RKO (cell line): ENCODE measurements at regions not wholly inside any gene's neighbourhood (a gene's known extent, or its start where the extent isn't known, plus 50 kb on each side); places are given as distances from the start of the nearest gene placed in this dataset.

Experiments
- DNase-seq: peaks from one replicate; pipeline ENCODE4 v3.0.0-alpha.2; 2016; ENCODE audit warnings: low spot score

DNA sequence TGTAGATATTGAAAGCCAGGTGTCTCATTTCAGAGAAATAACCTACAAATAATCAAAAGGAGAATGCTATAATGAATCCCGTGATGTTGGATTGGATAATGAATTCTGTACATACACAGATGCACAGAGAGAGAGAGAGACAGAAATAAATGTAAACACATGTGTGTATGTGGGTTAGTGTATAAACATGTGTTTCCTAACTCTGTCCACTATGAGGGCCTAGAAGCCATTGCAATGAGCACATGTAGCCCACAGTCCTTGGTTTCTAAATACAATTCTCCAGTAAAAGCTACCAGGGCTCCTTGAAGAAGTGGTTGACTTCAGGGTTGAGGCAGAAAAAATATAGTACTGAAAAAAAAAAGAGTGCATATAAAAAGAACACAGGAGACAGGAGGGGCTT lies 109.5 kb downstream of the INHBB start:
- DNase-seq: no peak

DNA sequence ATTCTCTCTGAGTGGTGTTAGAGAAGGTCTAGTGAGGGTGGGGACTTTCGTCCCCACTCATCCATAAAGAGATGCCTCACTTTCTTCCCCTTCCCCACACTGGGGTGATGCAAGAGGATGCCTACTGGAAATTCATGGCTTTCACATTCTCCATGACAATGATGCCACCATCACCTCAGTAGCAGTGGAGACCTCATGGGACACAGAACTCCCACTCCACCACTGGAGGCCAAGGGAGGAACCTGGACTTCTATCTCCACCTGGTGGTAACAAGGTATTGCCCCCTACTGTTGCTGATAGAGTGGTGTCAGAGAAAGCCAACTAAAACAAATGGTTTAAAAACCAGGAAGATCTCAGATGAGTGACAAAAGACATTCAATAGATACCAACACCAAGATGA lies 110.9 kb downstream of the INHBB start:
- no peak for DNase-seq

DNA sequence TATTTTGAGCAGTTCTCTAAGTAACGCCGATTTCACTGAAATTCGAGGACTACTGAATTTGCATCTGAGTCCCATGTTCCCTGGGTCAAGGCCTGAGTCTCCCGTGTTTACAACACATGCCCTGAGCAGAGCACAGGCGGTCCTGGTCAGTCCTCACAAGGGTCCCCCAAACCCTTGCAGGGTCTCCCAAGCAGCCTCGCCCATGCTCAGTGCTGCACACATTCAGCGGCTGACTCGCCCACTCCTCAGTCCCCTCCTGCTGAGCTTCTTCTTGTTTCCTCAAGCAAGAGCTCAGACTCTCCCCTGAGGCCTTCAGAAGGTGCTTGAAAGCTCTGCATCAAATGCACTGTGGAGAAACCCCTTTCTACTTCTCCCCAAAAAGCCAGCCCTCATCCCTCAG lies 114.6 kb downstream of the INHBB start:
- DNase-seq: no peak

DNA sequence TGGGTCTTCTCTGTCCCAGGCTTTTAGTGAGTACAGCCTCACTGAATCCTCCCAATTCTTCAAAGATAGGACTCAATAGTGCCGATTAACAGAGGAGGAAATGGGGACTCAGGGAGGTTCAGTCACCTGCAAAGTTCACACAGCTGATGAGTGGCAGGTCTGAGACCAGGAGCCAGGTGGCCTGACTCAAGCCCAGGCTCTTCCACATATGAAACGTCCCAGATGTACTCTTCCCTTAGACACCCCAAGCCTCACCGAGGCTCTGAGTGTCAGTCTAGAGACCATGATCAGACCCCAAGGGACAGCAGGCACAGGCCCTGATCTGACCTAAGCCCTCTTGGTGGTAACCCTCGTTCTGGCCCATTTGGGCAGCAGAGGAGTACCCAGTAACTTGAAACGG lies 115.2 kb downstream of the INHBB start:
- DNase-seq: no peak

DNA sequence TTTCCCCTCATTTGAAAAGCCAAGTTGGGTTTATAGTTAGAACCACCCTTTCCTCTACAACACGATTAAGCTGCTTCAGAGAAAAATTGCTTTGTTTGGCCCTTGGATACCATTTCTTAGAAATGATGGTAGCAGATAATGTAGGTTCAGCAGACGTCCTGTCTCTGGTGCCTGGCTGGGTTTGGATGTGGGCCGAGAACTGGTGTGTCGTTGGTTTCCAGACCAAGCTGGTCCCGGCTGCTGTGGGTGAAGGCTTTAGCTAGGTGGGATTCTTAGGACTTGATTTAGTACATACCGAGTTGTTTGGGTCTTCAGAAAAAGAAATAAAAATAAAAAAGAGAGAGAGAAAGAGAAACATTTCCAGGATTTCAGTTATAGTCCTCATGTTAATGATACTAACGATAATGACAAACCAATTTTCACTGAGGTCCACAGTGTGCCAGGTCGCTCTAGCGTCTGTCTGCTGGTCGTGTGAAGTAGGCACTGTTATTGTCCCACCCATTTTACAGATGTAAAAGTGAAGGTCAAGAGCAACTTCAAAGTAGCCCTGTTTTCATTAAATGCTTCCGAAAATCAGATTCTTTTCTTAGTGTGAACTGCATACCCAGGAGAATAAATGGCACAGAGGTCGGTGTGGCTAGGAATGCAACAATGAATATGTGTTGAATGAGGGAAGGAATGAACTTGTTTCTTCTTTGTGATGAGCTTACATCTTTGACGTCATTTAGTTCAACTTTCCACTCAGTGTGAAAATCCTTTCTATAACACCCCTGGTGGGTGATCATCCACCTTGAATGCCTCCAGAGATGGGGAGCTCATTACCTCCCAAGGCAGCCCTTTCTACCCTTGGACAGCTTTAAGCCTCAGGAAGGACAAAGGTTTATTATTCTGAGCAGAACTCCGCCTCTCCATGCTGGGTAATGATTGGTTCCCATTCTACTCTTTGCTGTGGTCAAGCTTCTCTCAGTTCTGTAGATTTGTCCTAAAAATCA lies 115.9 kb downstream of the INHBB start:
- DNase-seq: no peak

DNA sequence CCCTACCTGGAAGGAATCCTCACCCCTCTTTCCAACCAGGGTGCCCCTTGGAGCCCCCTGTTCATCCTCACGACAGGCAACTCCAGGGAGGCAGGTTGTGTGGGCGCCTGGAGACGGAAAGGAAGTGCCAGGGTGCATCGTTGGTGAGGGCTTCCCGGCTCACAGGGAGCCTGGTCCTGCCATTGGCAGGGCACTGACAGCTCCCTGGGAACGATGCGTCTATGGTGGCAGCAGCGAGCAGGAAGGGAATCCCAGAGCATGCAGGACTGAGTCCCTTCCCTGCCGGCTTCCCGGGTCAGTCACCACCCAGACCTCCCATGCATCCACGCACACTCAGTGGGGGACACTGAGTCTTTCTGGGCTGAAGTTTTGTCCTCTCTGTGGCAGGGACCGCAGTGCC lies 117.6 kb downstream of the INHBB start:
- DNase-seq: no peak

DNA sequence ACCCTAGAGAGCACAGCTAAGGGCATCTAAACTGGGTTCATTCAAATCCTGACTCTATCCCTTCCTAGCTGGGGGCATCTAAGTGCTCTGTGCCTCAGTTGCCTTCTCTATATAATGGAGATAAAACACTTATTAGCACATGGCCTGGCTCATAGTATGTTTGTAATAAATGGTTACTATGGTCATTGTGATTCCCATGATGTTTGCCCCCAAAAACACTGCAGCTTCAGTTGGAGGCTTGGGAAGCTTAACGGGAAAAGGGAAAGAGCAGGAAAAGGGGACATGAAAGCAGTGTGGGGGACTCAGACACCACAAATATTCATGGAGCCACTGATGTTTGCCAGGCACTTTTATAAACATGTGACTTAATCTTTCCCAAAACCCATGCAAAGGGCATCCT lies 118.1 kb downstream of the INHBB start:
- no peak for DNase-seq

DNA sequence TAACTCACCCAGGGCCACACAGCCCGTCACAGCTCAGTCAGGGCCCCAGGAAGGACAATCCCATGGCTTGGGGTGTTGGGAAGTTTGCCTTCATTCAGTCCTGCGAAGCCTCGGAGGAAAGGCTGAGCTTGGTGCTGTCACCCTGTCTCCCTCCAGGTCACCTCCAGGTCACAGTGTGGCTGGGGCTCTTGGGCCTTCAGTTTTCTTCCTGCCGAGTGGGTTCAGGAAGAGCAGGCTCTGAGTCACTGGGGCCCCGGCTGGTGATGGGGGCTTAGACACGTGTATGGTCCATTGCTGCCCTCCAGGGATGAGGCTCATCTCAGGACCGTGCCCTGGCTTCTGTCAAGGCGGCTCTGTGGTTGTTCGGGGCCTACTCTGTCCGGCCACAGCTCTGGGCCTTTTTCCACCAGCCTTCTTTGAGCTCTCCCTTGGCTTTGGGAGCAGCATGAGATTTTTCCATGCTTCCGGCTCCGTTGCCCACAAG lies 118.6 kb downstream of the INHBB start:
- no peak for DNase-seq

DNA sequence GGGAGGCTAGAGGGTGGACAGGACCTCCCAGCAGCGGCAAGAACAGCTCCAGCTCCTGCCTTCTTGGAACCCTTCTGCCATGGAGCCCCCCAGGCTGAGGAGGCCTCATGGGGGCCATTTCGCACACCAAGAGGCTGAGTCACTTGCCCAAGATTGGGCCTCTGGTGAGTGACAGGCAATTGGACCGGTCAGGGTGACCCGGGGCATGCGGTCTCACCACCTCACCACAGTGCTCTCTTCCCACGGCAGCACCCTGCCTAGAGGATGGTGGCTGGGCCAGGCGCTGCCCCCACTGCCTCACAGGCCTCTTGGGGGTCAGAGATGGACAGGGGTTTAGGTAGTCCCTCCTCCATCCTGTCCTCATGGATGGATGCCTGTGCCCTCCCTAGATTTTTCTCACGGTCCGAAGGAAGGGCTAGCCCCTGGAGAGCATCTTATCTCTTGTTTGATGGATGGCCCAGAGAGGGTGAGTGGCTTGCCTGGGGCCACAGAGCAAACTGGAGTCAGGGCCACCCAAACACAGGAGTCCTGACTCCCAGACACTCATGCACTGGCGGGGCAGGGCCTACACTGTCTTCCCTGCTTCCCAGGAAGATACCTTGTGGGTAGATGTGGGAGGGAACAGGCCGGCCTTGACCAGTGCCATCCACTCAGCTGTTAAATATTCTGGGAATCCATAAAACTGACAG lies 119.2 kb downstream of the INHBB start:
- no peak for DNase-seq

DNA sequence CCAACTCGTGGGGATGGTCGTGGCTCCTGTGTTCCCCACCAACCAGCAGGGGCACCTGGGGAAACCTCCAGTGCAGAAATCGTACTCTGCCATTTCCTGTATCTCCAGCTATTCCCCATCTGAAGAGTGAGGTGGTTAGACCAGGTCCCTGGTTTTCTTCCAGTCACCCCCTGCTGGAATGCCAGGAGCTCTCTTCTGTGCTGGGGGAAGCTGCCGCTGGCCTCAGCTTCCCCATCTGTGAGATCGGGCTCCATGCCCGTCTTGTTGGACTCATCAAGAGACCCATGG lies 119.7 kb downstream of the INHBB start:
- DNase-seq: no peak

DNA sequence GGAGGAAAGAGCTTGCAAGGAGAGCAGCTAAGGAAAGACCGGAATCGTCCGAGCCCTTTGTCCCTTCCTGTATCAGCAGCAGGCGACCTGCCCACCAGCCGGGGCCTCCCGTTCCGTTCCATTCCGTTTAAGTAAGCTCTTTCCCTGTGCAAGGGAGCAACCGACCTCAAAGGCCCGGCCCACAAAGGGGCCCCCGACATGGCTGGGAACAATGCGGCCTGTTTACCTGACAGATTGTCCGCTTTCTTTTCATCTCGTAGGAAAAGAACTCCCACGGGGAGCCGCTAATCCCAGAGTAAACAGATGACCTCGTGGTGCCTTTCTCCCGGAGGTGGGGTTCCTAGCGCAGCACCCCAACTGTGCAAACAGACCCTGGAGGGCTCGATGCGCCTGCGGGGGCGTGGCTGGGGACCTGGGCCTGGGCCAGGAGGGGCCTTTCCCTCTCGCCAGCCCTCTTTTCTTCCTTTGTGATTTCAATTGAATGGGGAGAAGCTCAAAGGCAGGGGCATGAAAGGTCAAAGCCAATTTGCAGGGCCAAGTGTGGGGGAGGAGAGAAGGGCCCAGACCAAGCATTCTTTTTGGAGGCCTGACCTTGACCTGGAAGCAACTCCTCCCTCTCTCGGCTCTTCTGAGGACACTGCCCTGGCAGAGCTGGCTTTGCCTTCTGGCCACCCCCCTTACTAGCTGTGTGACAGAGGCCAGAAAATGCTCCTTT lies 120.2 kb downstream of the INHBB start:
- no peak for DNase-seq

DNA sequence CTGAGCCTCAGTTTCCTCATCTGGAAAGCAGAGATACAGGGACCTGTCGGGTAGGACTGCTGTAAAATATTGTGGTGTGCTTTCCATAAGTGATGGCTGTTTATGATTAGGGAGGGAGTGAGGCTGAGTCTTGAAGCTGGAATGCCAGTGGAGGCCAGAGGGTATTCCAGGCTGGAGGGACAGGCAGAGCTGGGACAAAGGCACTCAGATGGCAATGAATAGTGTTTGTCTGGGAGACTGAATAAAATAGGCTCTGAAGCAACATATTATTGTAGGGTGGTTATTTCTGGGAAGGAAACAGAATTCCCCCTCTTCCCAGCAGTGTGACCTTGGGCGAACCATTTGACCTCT lies 120.7 kb downstream of the INHBB start:
- no peak for DNase-seq

DNA sequence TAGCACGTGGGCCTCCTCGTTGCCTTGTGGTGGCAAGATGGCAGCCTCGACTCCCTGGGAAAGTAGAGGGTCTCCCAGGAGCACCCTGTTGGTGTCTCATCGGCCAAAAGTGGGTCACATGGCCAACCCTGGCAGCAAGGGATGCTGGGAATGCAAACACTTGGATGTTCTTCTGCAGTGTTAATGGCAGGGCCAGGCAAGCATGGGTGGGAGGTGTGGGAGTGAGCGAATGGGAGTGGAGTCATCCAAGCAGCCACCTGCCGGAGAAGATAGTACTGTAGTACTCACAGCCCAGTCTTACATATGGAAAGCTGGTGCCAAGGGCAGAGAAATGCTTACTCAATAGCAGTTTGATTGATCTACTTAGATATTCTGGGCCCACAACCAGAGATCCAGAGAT lies 122.2 kb downstream of the INHBB start:
- no peak for DNase-seq

DNA sequence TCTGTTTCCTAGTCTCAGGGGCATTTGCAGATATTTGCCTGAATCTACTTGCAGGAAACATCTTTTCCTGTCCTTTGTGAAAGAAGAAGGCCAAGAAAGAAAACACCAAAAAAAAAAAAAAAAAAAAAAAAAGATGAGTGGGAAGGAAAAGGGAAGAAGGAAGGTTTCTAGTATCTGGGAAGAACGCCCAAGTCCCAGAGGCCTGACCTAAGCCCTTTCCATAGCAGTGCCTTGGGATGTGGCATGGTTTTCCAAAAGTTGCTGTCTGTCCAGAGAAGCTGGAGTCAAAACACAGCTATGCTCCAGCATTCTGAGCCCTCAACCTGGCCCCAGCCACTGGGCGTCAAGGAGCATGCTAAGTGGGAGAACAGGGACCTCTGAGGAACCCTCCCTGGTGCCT lies 123.5 kb downstream of the INHBB start:
- DNase-seq: no peak

DNA sequence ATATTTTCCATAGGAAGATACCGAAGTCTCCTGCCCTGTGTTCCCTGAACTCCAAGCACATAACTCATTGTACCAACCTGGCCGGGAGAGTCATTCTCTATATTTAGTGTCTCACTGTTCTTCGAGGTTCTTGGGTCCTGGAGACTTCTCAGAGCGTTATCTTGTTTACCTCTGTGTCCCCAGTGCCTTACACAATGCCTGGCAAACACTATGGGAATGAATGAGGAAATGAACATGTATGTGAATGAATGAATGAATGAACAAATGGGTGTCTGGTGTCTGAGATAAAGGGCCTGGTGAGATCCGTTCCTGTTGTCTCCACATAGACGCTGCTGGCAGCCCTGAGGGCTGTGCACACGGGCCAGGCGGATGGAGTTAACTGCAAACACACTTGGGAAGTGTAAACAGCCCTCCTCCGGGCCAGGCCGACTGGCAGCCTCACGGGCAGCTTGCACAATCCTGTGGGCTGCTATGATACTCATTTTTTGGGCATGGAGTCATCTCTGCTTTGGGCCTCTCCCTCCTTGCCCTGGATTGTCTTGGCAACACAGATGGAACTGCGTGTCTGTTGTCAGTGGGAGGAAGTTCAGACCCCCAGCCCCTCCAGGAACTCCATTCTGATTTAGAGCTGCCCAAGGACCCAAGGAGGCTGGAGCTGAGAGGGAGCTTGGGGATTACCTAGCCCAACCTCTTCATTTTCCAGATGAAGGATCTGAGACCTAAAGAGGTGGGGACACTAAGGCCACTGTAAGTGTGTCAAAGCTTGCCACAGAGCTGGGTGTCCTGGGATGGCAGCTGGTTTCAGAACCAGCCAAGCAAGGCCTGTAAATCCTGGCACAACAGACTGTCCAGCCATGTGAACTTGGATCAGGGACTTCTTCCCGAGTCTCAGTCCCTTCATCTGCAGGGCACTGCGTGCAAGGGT lies 124.4 kb downstream of the INHBB start:
- DNase-seq: no peak

DNA sequence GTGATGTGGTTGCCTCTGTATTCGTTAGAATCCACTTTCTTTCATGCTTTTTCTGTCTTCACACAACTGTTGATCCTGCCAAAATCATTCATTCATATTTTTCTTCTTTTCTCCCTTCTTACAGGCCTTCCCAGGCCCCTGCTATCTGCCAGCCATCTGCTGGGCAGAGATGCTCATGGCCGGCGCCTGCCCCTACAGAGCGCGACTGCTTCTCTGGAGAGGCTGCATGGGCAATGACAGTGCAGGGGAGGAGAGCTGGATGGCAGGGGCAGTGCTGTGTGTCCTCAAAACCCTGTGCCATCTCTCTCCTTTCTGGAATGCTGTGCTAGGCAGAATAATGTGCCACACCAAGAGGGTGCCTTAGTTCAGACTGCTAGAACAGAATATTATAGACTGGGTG lies 125.2 kb downstream of the INHBB start:
- no peak for DNase-seq

DNA sequence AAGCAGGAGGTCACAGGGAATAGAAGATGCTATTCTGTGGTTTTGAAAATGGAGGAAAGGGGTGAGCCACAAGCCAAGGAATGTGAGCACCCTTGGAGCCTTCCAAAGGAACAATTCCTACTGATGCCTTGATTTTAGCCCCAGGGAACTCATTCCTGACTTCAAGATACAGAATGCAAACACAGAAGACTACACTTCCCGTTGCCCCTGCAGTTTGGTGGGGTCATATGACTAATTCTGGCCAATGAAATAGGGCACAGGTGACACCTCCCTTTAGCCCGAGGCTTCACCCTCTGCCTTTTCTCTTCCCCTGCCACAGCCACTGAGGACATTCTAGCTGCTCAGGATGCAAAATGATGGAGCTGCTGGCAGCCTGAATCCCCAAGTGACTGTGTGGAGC lies 126.1 kb downstream of the INHBB start:
- DNase-seq: no peak

DNA sequence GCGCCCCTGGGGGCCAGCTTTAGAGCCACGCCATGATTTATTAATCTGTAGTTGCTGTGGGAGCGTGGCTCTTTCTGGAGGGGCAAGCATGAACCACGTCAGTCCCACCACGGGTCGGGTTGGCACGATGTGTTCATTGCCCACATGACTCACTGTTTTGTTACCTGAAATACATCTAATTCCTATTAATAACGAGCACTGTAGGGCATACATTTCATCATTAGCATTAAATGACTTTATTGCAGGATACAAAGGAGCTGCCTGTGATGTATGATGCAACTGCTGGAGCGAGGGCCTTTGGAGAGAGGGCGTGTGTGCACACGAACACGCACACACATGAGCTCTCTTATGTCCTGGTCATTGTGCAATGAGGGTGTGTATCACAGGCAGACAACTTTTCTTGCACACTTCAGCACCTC lies 127.0 kb downstream of the INHBB start:
- DNase-seq: no peak

DNA sequence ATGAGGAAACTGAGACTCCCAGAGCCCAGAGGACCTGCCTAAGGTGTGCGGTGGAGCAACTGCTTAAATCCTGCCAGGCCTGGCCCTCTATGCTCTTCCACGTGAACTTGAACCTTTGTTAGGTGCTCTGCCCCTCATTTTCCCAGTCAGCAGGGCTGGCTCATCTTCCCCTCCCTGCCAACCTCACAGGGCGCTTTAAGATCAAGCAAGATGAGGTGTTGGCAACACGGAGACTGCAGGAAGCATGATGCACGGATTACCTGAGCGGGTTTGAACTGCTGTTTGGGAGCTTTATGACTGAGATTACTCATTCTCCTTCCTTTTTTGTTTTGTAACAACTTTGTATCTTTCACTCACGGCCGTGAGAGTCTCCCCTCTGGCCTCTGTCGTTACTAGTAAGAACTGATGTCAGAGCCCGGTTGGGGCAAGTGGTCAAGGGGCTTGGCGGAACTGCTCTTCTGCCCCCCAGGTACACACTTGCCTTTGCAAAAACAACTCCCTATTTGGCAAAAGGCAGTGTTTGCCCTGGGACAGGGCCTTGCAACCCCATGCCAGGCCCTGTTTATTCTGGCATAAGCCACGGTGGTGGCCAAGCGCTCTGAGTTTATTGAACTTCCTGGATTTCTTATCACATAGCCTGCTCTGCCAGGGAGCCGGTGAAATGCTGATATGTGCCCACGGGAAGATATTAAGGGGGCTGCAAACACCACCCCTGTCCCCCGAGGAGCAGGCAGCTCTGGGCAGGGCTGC lies 127.8 kb downstream of the INHBB start:
- no peak for DNase-seq

DNA sequence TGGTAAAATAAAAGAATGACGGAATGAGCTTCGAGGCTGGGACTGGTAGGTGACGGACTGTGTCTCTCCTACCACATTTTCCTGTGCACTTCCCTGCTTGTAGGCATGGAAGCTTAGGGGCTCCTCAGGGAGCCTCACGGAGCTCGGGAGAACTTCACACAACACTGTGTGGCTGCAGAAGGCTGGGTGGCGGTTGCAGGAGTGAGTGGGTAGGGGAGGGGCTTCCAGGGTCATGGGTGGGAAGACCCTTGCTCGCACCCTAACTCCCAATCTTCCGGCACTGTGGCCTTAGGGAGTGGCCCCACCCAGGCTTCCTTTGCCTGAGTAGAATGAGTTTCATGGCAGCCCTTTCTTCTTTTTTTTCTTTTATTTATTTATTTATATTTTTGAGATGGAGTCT lies 128.6 kb downstream of the INHBB start:
- DNase-seq: no peak

DNA sequence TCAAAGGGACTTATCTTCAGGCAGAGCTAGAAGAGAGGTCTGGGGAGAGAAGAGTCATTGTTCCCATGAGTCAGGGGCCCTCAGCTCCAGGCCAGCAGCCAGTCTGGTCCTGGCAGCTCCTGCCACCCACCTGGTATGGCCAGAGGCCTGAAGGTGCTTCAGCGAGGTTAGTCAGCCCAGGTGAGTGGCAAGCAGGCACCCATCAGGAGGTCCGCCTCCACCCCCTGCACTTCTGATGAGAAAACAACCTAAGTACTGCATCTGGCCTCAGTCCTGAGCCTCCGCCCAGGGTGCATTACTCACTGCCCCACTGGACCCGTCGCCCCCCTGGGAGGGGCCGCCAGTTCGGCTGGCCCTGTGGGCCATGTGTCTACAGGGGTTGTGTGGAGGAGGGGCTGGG lies 130.2 kb downstream of the INHBB start:
- DNase-seq: no peak
